Aorta (tissue), 5 donors: ENCODE measurements at regions not wholly inside any gene's neighbourhood (a gene's known extent, or its start where the extent isn't known, plus 50 kb on each side); places are given as distances from the start of the nearest gene placed in this dataset.

Source experiments
- ATAC-seq: fragments of 200-7000 bp; cut with Tn5 transposase; one replicate; pipeline ENCODE4 v1.9.1; 2022; ENCODE audit warnings: moderate library complexity; ENCODE audit not compliant: low FRiP score
- DNase-seq, 2 donors: peaks; one replicate each; pipeline ENCODE4 v3.0.0-alpha.2; 2020
- H3K27ac ChIP-seq, 2 donors: one replicate each; pipeline ENCODE4 v1.5.1; 2013; ENCODE audit warnings: low read length in 2 of 2, mild to moderate bottlenecking in 2 of 2, moderate library complexity in 2 of 2, control low read depth in 1 of 2, inconsistent platforms in 1 of 2, low read depth in 1 of 2
- H3K27me3 ChIP-seq, 2 donors: one replicate each; pipeline ENCODE4 v1.6.1; 2013; ENCODE audit warnings: control low read depth in 1 of 2, low read length in 1 of 2, mild to moderate bottlenecking in 1 of 2, moderate library complexity in 1 of 2; ENCODE audit not compliant: insufficient read depth in 2 of 2, control insufficient read depth in 1 of 2
- H3K36me3 ChIP-seq, 2 donors: one replicate each; pipeline ENCODE4 v1.6.1; 2013; ENCODE audit warnings: control low read depth in 1 of 2, low read length in 1 of 2, mild to moderate bottlenecking in 1 of 2; ENCODE audit not compliant: insufficient read depth in 2 of 2, control insufficient read depth in 1 of 2
- H3K4me1 ChIP-seq, 2 donors: one replicate each; pipeline ENCODE4 v1.6.1; 2013; ENCODE audit warnings: low read length in 2 of 2, control low read depth in 1 of 2, mild to moderate bottlenecking in 1 of 2, moderate library complexity in 1 of 2; ENCODE audit not compliant: insufficient read depth in 2 of 2, control insufficient read depth in 1 of 2
- H3K4me3 ChIP-seq, 2 donors: one replicate each; pipeline ENCODE4 v1.5.1; 2013; ENCODE audit warnings: low read length in 2 of 2, control low read depth in 1 of 2, mild to moderate bottlenecking in 1 of 2
- H3K9me3 ChIP-seq: one replicate; pipeline ENCODE4 v1.6.1; 2013; ENCODE audit warnings: mild to moderate bottlenecking, low read length; ENCODE audit not compliant: control insufficient read depth
- WGBS, 2 donors: extraction: QIAGEN DNeasy Blood & Tissue Kit; methylation state at CpG; one replicate each; pipeline ENCODE4 v1.1.7; 2013; 5-methylcytosine and 5-hydroxymethylcytosine counted together
- intact Hi-C, 2 donors: fragments of 100-400 bp; cut with DNase I; formaldehyde crosslinking; loops; one replicate each; pipeline versions ENCODE4 v1.14.2 to v1.15.0; 2022
- donor health status: healthy with polysubstance abuse.
- donor health status: Bipolar disorder and iron deficiency.
- donor health status: DM: no; HTN: no; CAD: no.
- donor health status: DM: no; HTN: no; CAD: no.
- donor health status: DM: yes; HTN: yes; CAD: no.

DNA sequence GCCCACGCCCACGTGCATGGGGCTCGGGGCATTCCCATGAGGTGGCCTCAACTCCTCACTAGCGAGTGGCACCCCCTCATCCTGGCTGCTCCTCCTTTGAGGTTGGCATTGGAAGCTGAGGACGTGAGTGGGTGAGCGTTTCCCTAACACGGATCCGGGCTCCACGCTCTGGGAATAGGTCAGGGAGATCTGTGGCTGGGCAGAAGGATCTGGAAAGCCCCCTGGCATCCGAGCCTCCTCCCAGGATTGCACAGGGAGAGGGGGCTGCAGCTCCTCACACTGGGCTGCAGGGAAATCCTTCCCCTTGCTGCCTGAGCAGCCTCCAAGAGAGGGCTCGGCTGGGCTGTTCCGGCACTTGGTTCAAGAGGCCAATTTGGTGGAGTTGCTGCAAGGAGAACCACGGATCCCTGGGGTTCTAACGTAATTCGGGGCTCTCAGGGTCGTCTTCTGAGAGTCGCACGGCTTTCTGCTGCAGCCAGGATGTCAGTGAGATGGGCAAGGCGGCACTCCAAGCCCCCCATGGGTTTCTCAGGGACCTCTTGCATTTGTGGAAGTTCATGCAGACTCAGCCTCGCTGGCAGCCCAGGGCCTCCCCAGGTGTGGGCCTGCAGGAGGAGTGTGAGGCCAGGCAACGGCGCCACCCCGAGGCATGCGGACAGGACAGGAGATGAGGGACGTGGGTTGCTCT is 1119.0 kb downstream of the BRD1 start:
- ATAC-seq, result no peak
- no peaks in the 10 kb centered on the region for H3K27me3 ChIP-seq
- intact Hi-C loops, result no loop called here
- no peak overlapping the region for H3K27ac ChIP-seq
- H3K4me3 ChIP-seq, result no peak overlapping the region
- 79 to 88% methylated on average over 25 of the region's 25 CpGs for WGBS, 2 donors
- H3K4me1 ChIP-seq, result no peaks in the 10 kb centered on the region
- H3K36me3 ChIP-seq, result no peaks in the 10 kb centered on the region
- peak; percentile 43 to 65 for DNase-seq
- H3K9me3 ChIP-seq, result no peaks in the 10 kb centered on the region

DNA sequence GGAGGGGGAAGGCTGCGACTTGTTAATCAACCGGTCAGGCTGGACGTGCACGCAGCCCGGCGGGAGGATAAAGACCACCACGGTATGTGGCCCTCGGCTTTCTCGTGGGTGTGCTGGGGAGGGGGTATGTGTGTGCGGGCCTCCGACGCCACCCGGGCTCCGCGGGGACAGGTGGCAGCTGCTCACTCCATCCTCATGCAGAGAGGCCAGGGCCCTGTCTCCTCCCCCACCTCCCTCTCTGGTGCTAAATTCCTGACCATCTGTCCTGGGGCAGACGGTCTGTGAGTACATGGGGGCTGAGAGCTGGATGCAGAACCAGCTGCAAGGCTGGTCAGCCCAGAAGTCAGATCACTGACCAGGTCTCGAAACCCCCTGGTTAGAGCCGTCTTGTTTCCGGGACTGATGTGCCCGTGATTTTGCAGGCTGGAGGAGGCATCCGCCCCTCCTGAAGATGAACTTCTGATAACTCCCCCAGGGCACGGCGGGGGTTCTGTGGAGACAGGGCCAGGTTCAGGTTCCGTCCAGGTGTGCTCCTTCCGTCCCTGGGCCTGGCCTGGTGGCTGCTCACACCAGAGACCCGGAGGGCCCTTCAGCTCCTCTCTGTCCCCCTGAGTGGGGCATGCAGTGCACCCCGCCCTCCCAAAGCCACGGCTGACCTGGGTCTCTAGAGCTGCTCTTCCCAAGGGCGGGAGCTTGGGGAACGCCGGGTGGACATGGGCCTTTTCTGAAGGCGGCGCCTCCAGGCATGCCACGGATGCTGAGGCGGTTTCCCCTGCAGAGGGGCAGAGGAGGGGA is 1119.7 kb downstream of the BRD1 start:
- 87 to 90% methylated on average over 33 to 35 of the region's 35 CpGs for WGBS, 2 donors
- Histone ChIP-seq H3K4me3 (no peak overlapping the region), H3K36me3 (no peaks in the 10 kb centered on the region), H3K27me3 (no peaks in the 10 kb centered on the region), H3K9me3 (no peaks in the 10 kb centered on the region), H3K4me1 (no peaks in the 10 kb centered on the region), H3K27ac (no peak overlapping the region)
- DNase-seq, result peak; percentile 33 to 68
- no peak for ATAC-seq
- intact Hi-C loops, result no loop called here

DNA sequence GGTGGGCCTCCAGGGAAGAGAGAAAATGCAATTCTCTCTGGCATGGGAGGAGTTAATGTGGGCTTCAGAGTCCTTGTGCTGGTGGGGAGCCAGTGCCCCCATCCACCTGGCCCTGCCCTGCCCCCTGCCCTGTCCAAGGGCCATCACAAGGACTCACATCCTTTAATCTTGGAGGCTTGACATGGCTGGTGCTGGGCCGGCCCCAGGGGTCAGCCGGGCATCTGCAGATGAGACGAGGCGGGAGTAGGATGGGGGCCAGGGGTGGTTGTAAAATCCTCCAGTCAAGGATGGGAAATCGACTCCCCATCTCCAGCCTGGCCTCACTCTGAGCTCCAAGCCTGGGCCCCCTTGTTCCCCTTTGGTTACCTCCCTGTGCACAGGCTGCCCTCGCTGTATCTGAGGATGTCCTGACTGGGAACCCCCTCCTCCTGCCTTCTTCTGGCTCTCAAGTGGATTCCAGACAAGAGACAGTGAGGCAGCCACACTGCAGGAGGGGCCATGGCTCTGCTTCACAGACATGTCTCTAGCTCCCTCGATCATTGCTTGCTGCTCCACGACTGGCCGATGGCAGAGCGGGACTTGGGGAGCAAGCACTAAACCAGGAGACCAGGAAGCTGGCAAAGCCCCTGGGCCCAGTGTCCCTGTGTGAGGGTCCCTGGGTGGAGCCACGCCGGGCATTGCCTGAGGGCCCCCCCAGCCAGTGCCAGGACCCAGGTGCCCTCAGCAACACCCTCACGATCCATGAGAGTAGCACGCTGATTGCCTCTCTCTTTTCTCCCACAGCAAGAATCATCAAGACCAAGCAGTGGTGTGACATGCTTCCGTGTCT is 1120.5 kb downstream of the BRD1 start:
- no peak for ATAC-seq

DNA sequence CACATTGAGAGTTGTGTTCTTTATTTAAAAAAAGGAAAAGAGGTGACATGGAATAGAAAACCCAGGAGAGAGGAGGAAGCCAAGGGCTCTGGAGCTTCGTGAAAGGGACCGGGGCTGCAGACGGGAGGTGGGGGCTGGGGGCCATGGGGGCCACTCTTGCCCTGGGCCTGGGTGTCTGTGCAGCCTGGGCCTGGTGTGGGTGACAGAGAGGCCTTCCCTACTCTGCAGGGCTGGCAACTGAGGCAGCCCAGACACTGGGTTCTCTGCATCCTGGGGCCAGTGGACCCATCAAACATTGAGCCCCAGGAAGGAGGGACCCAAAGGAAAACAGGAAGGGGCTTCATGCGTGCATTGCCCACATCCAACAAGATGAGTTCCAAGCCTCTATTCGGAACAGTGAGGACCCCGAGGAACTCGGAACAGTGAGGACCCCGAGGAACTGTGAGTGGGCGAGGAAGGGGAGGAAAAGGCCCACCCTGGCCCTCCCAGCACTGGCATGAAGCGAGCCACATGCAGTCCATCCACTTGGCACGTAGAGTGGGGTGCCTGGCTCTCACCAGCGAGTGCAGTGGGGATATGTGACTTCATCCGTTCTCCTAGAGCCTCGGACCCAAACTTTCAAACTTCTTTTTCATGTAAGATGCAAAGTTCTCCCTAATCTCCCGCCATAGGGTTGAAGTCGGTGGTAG is 1121.6 kb downstream of the BRD1 start:
- Histone ChIP-seq H3K27ac (no peak overlapping the region), H3K36me3 (no peaks in the 10 kb centered on the region)
- 87 to 90% methylated on average over 16 of the region's 16 CpGs for WGBS, 2 donors

More for the DNA sequence above, 1120.5 kb downstream of the BRD1 start:
- Histone ChIP-seq H3K27me3 (no peaks in the 10 kb centered on the region), H3K36me3 (no peaks in the 10 kb centered on the region), H3K27ac (no peak overlapping the region), H3K4me1 (no peaks in the 10 kb centered on the region), H3K9me3 (no peaks in the 10 kb centered on the region), H3K4me3 (no peak overlapping the region)
- intact Hi-C loops, result no loop called here
- WGBS, 2 donors, result 84 to 85% methylated on average over 14 to 15 of the region's 15 CpGs
- peak; percentile 25 to 46 for DNase-seq

DNA sequence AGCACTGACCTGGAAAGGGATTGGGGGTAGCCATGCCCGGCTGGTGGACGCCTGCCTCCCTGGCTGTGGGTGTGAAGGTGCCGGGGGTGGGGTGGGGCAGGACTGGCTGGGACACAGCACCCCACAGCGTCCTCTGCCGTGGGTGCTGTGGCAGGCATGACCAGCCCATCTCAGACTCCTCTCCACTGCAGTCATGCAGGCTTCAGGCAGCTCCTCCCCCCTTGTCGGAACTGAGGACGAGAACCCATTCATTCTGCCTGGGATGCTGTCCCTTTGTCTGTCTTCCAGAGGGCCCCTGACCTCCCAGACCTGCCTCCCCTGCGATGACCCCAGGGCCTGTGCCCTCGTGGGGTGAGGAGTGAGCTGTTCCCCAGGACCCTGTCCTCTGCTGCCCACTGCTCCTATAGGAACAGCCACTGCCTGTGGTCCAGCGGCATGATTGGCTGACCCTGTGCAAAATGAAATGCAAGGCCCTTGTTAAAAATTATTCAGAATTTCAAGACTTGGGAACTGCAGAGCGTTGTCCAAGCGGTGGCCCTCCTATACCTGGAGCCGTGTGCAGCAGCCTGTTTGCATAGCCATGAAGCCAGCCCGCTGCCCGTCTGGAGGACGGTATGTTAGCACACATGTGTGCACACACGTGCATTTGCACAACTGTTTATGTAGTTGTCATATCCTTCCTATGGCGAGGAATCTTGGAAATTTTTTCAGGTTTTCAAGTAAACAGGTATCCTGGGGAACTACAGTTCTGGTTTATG is 1122.3 kb downstream of the BRD1 start:
- no peaks in the 10 kb centered on the region for H3K36me3 ChIP-seq
- no peak overlapping the region for H3K27ac ChIP-seq
- no peaks in the 10 kb centered on the region for H3K9me3 ChIP-seq
- ATAC-seq (no peak), DNase-seq (peak; percentile 26 to 42)
- WGBS, 2 donors, result 81 to 85% methylated on average over 18 of the region's 18 CpGs
- H3K4me1 ChIP-seq, result no peaks in the 10 kb centered on the region
- H3K4me3 ChIP-seq, result no peak overlapping the region
- H3K27me3 ChIP-seq, result no peaks in the 10 kb centered on the region
- intact Hi-C loops, result no loop called here

More for the DNA sequence above, 1121.6 kb downstream of the BRD1 start:
- ATAC-seq (no peak), DNase-seq (peak; percentile 33 to 57)
- Histone ChIP-seq H3K9me3 (no peaks in the 10 kb centered on the region), H3K4me1 (no peaks in the 10 kb centered on the region), H3K4me3 (no peak overlapping the region), H3K27me3 (no peaks in the 10 kb centered on the region)
- intact Hi-C loops, result no loop called here

DNA sequence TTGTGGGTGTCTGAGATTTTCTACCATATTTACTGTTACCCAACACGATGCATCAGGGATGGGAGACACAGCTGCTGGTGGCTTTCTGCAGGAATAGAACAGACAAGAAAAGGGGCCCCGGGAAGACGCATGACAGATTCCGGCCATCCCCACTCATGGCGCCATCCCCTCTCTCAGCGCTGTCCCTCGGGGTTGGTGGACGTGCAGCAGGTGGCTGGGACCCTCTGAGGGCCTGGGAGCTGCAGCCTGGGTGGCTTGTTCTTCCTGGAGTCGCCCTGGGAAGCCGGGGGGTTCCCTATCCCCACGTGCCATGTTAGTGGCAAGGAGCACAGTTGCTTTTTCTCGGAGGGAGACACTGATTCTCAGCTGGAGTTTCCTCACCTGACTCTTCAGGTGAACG is 1123.3 kb downstream of the BRD1 start:
- H3K36me3 ChIP-seq, result no peaks in the 10 kb centered on the region
- intact Hi-C loops, result no loop called here
- DNase-seq (peak; percentile 28 to 60), ATAC-seq (no peak)
- no peak overlapping the region for H3K4me3 ChIP-seq
- no peak overlapping the region for H3K27ac ChIP-seq
- no peaks in the 10 kb centered on the region for H3K9me3 ChIP-seq
- no peaks in the 10 kb centered on the region for H3K4me1 ChIP-seq
- H3K27me3 ChIP-seq, result no peaks in the 10 kb centered on the region
- 86 to 89% methylated on average over 13 of the region's 13 CpGs for WGBS, 2 donors

DNA sequence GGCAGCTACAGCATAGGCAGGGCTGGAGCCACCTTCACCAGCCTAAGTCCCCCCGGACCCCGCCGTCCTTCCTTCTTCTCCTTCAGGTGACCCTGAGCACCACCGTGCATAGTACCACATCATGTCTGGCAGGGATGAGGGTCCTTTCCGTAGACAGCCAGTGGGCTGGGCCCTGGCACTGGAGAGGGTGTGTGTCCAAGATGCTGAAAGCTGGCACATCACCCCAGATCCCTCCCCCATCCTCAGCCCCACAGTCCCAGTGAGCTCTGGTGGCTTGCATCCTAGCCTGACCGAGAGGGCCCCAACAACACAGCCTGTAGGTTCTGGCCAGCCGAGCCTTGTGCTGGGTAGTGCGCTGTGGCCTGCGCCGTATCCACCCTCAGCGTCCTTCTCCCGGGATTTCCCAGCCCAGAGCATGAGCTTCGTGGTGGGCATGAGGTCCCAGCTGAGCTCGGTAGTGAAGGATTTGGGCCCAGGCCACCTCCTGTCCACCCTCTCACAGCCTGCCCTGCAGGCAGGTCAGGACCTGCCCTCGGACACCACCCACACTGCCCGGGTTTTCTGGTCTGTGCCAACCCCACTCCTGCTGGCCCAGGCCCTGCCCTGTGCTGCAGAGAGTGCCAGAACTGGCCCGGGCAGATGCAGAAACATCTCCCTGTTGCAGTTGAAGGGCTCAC is 1124.3 kb downstream of the BRD1 start:
- H3K36me3 ChIP-seq, result no peaks in the 10 kb centered on the region
- H3K27ac ChIP-seq, result no peak overlapping the region
- 65 to 70% methylated on average over 17 of the region's 17 CpGs for WGBS, 2 donors
- no peaks in the 10 kb centered on the region for H3K4me1 ChIP-seq
- ATAC-seq (no peak), DNase-seq (peak; percentile 23 to 62)
- no peak overlapping the region for H3K4me3 ChIP-seq
- intact Hi-C loops, result no loop called here
- no peaks in the 10 kb centered on the region for H3K27me3 ChIP-seq
- H3K9me3 ChIP-seq, result no peaks in the 10 kb centered on the region
